Body of pancreas (tissue), 4 donors: ENCODE measurements at regions not wholly inside any gene's neighbourhood (a gene's known extent, or its start where the extent isn't known, plus 50 kb on each side); places are given as distances from the start of the nearest gene placed in this dataset.

Experiments used
- POLR2A ChIP-seq, 3 donors: fragments of 450-650 bp; IDR thresholded peaks; one replicate each; pipeline ENCODE4 v1.6.1; 2016; ENCODE audit warnings: antibody characterized with exemption in 3 of 3, mild to moderate bottlenecking in 2 of 3
- TF ChIP-seq, protein P1 (sequence below), 7 experiments: fragments of 450-650 bp in 4 of 7; fragments of 200-600 bp in 3 of 7; sonication (generic) in 3 of 7; IDR thresholded peaks; one replicate each; pipeline ENCODE4 v1.5.1; 2016 to 2019; ENCODE audit warnings: antibody characterized with exemption in 7 of 7

DNA sequence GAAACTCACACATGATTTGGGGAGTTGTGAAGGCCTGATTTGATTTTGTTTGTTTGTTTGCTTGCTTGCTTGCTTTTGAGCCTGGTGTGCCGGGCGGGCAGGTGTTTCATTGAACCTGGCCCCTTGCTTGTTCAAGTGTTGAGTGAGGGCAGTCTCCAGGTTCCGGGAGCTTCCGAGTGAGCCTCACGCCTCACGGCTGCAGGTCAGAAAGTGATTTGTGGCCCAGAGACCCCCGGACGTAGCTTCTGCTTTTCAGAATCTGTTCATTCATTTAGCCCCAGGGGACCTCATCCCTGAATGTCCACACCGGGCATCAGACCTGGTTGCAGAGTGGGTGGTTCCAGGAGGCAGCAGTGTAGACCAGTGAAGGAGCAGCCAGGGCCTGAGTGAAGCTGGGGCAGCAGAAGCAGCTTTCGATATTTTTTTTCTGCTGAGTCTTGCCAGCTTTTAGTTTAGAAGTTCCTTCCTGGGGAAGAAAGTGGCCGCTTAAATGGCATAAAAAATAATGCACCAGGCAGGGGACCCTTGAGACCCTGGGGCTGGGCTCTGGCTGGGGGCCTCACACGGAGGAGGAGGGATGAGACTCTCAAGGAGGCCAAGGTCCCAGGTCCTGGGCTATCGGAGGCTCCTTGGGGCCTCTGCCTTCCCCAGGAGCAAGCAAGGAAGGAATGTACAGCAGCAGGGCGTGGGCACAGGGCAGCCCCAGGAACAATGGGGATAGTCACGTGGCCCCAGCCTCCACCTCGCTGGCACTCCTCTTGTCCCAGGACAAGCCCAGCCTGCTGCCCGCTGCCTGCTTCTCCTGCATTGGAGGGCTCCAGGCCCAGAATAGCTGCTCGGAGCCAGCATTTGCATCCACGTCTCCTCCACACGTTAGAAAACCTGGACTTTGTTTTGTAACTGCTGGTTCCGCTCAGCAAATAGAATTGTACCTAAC lies 89.2 kb upstream of the BHLHE23 start:
- TF ChIP-seq, protein P1, sequence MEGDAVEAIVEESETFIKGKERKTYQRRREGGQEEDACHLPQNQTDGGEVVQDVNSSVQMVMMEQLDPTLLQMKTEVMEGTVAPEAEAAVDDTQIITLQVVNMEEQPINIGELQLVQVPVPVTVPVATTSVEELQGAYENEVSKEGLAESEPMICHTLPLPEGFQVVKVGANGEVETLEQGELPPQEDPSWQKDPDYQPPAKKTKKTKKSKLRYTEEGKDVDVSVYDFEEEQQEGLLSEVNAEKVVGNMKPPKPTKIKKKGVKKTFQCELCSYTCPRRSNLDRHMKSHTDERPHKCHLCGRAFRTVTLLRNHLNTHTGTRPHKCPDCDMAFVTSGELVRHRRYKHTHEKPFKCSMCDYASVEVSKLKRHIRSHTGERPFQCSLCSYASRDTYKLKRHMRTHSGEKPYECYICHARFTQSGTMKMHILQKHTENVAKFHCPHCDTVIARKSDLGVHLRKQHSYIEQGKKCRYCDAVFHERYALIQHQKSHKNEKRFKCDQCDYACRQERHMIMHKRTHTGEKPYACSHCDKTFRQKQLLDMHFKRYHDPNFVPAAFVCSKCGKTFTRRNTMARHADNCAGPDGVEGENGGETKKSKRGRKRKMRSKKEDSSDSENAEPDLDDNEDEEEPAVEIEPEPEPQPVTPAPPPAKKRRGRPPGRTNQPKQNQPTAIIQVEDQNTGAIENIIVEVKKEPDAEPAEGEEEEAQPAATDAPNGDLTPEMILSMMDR (IDR thresholded peaks at IDR 0.05) = no peak
- no peak for TF ChIP-seq POLR2A (IDR thresholded peaks at IDR 0.05)
